ENCODE measurements at regions not wholly inside any gene's neighbourhood (a gene's known extent, or its start where the extent isn't known, plus 50 kb on each side); places are given as distances from the start of the nearest gene placed in this dataset.

GRCh38 chr9:126049896-126050604, 276.6 kb upstream of the MVB12B start:
- TF ChIP-seq CTCF (conservative IDR thresholded peaks at IDR 0.05; ENCODE audit: low read depth in 2 of 2) (peak; percentile 15 to 24; a peak in 2 of 4 replicates), EZH2phosphoT487 (IDR thresholded peaks at IDR 0.05; ENCODE audit: unreplicated experiment) (no peak), POLR2AphosphoS5 (IDR thresholded peaks at IDR 0.05; ENCODE audit: low read depth) (no peak), EZH2 (IDR thresholded peaks at IDR 0.05; ENCODE audit: low read depth, unreplicated experiment) (no peak), ZNF331 (CRISPR knock-in tag; IDR thresholded peaks at IDR 0.05; ENCODE audit: low read depth) (no peak), ETS1 (IDR thresholded peaks at IDR 0.05) (no peak), CREB1 (CRISPR knock-in tag; IDR thresholded peaks at IDR 0.05; ENCODE audit: low read depth) (no peak), JUNB (IDR thresholded peaks at IDR 0.05; ENCODE audit: unreplicated experiment) (no peak)

All from GM23338 (cell line).